GM21825 (cell line): ENCODE measurements at regions not wholly inside any gene's neighbourhood (a gene's known extent, or its start where the extent isn't known, plus 50 kb on each side); places are given as distances from the start of the nearest gene placed in this dataset.
"Not testable (repeated sequence)": the region's sequence is repeated elsewhere in the genome, so short reads cannot be mapped to it uniquely, and the experiment has no call there.

Experiments used
- ATAC-seq: cut with Tn5 transposase; IDR thresholded peaks from one replicate; pipeline ENCODE4 v1.9.1; 2021; ENCODE audit warnings: mild to moderate bottlenecking, moderate library complexity; ENCODE audit not compliant: unreplicated experiment

- not testable (repeated sequence) for ATAC-seq
These were observed 66.3 kb downstream of the FAM72C start for GRCh38 chr1:143905214-143906179.

DNA sequence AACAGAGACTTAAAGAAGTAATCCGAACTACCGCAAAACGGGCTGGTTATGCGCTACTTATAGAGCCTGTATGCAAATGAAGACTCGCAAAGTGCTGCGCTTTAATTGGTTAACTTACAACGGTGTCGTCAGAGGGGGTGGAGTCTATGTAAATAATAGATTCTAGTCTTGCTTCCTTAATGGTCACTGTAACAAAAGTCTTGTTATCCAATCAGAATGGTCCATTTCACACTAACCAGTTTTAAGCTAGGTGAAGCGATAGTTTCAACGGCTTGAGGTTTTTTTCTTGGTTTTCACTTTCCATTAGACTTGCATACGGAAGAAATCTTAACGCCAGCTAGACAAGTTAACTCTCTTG is 67.2 kb downstream of the FAM72C start:
- ATAC-seq: not testable (repeated sequence)

- not testable (repeated sequence) for ATAC-seq
These were observed 67.7 kb downstream of the FAM72C start for GRCh38 chr1:143903899-143904621.

DNA sequence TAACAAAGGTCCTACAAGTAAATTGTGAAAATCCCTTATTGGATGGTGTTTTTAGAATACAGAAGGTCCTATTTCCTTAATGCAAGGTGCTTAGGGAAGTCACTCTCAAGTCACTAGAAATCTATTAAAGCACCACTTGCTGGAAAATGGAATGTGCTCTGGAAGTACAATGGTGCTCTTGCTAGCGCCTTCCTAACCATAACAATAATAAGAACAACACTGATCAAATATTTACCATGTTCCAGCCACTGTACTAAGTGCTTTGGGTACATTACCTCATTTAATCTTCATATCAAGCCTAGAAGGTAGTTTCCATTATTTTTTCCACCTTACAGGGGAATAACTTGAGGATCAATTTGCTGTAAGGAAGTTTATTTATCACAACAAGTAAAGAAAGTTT is 75.4 kb downstream of the FAM72C start:
- not testable (repeated sequence) for ATAC-seq

GRCh38 chr1:143884932-143885574 is 86.7 kb downstream of the FAM72C start:
- ATAC-seq: peak; percentile 95

- ATAC-seq: peak; percentile 79
These were observed 87.3 kb downstream of the FAM72C start for GRCh38 chr1:143884532-143884931.

- not testable (repeated sequence) for ATAC-seq
These were observed 91.8 kb downstream of the FAM72C start for GRCh38 chr1:143879757-143880536.

DNA sequence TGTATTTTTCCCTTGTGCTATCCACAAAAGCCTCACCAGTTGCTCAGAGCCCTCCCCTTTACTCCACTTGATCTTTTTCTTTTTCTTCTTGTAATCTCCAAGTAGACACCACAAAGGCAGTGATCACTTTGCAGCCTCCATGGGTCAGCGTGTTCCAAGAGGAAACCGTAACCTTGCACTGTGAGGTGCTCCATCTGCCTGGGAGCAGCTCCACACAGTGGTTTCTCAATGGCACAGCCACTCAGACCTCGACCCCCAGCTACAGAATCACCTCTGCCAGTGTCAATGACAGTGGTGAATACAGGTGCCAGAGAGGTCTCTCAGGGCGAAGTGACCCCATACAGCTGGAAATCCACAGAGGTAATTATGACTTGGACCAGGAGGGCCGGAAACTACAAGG is 95.8 kb downstream of the FAM72C start:
- not testable (repeated sequence) for ATAC-seq

DNA sequence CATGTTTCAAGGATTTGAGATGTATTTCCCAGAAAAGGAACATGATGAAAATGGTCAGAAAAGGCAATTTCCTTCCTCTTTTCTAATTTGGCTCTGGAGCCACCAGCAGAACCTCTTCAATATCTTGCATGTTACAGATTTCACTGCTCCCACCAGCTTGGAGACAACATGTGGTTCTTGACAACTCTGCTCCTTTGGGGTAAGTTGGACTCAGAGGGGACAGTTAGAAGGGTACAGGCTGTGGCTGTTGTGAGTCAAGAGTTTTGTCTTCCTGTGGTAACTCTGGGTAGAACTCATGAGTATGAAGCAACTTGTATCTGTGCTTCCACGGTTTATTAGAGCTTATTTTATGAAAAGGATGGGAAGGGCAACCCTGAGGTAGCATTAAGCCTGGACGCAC is 97.2 kb downstream of the FAM72C start:
- ATAC-seq: not testable (repeated sequence)

DNA sequence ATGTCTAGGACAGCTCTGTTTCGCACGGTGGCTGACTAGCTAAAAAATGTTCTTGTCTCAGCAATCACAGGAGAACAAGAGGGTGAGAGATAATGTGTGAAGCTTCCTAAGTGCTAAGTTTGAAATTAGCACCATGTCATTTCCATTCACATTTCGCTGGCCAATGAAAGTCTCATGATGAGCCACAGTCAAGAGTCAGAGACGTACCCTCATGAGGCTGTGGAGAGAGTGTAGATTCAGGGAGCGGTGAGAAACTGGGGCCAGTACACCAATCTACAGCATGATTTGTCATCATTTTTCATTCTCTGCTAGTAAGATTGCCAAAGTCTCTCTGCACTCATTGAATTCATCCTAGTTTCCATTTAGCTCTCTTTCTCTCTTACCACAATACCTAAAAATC is 98.1 kb downstream of the FAM72C start:
- not testable (repeated sequence) for ATAC-seq

DNA sequence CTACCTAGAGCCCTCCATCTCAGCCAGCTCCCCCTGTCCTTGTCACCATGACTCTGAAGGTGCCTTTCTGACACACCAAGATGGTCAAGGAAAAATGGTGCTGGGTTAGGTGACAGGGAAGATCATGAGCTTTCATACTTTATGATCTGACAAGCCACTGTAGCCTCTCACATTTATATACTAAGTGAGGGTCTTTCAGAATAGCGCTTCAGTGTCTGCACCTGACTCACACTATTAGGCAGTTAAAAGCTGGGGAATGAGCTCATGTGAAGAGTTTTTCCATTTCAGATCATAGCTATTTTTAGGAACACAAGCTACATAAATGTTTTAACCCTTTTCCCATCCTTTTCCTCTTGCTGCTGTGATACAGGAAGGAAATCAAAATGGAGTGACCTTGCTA is 101.4 kb downstream of the FAM72C start:
- not testable (repeated sequence) for ATAC-seq

GRCh38 chr1:143867590-143868220 is 104.1 kb downstream of the FAM72C start:
- not testable (repeated sequence) for ATAC-seq

DNA sequence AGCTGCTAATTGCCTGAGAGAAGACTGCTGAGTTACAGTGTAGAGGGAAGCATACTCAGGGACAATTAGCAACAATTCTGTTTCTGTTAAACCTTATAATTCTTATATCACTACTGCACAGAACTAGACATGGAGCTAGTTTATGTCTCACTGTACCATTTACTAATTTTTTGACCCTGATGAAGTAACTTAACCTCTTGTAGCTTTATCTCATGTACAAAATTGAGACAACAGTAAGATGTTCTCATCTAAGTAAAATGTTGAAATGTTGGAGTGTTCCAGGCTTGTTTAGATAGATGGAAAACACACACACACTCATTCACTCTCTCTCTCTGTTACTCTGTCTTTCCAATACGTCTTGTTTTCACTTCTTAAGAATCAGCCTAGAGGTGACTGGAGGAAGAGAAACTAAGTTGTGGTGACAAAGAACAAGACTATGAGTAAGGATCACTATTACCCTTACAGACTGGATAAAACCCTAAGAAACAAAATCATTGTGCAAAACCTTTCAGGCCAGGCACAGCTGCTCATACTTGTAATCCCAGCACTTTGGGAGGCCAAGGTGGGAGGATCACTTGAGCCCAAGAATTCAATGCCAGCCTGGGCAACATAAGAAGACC is 107.8 kb downstream of the FAM72C start:
- ATAC-seq: not testable (repeated sequence)

DNA sequence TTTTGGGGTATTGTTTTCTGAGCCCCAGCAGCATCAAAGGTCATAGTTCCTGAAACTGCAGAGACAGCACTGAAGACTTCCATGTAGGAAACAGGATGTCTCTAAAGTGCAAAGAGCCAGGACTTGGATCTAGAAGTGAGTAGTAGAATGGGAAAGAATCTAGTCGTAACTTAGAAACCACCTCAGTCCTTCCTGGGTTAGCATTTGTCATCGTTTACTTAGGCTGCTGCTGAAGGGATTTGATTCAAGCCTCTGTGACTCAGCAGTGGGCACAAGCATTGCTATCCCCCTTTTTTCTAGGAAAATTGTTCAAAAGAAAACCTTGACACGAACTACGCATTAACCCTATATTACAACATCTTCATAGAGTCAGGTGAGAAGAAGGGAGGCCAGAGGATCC is 109.1 kb downstream of the FAM72C start:
- ATAC-seq: not testable (repeated sequence)

- not testable (repeated sequence) for ATAC-seq
These were observed 110.5 kb downstream of the FAM72C start for GRCh38 chr1:143861306-143861705.

DNA sequence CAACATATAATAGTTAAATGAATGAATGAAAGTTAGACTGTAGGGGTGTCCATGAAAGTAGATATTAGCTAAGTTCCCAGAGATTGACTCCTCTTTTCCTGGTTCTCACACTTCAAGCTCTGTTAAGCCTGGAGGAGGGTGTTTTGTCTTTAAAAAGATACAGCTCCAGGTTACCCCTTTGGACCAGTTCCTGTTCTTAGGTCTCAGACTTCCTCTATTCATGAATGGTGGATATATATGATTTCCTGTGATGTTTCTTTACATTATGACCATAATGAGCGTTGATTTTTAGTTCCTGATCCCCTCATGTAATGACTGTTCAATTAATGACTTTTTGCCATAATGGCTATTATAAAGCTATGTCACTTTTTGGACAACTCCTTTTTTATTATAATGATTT is 115.9 kb downstream of the FAM72C start:
- not testable (repeated sequence) for ATAC-seq

- not testable (repeated sequence) for ATAC-seq
These were observed 117.7 kb downstream of the FAM72C start for GRCh38 chr1:143854069-143854468.

DNA sequence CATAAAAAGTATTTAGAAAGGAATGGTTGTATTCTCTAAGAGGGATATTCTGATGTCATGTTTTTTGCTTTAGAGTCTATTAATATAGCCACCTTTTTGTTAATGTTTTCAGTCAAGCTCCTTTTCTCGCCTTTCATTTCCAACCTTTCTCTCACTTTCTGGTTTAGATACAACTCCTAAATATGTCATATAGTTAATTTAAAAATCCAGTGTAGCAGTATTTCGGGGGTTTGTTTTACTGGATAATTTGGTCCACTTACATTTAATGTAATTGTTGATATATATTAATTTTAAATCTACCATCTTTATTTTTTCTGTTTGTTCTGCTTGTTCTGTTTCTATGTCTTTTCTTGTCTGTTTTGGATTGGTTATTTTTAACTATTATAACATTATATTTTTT is 121.1 kb downstream of the FAM72C start:
- not testable (repeated sequence) for ATAC-seq

DNA sequence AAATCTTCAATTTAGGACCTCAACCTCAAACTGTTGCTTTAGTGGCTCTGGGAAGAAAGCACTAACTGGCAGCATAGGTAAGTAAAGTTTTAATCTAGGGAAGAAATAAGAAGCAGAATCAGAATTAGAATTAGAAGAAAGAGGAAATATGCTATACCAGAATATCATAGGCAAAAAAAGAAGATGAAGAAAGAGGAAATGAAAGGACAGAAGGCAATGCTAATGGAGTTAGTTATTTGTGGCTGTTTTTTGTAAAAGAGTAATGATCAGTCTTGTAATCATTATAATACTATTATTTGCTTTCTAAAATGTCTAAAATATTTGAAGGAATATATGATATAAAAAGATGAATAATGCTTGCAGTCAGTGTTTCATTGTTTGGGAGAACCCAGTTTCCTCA is 122.9 kb downstream of the FAM72C start:
- not testable (repeated sequence) for ATAC-seq

DNA sequence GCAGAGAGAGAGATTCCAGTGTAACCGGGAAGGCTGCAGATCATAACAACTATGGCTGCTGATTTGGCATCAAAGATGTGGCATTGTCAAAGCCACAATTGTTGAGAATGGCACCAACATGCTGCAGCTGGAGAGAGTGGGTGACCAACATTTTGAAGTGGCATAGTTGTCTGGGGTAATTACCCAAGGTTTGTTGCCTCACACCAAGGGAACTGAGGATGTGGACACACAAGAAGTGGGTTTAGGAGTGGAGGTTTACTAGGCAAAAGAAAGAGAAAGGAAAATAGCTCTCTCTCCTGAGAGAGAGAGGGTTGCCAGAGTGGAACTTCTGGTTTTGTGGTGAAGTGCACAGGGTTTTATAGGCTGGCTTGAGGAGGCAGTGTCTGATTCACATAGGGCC is 126.6 kb downstream of the FAM72C start:
- not testable (repeated sequence) for ATAC-seq
